Neural progenitor cell (in vitro differentiated cells): ENCODE measurements at regions not wholly inside any gene's neighbourhood (a gene's known extent, or its start where the extent isn't known, plus 50 kb on each side); places are given as distances from the start of the nearest gene placed in this dataset.

Experiments used
- DNase-seq: peaks from one replicate; pipeline ENCODE4 v3.0.0-alpha.2; 2016; ENCODE audit warnings: low spot score
- H2AFZ ChIP-seq: fragments of 200-600 bp; sonication (generic); replicated peaks from 2 replicates; pipeline ENCODE4 v1.6.1; 2016; ENCODE audit warnings: antibody characterized with exemption
- H3F3A ChIP-seq: fragments of 200-600 bp; sonication (generic); 2 replicates; pipeline ENCODE4 v1.6.1; 2016; ENCODE audit warnings: antibody characterized with exemption, low read depth
- H3K27ac ChIP-seq: fragments of 200-600 bp; sonication (generic); 2 replicates; pipeline ENCODE4 v1.5.1; 2016; ENCODE audit warnings: mild to moderate bottlenecking
- H3K27me3 ChIP-seq: fragments of 200-600 bp; sonication (generic); 2 replicates; pipeline ENCODE4 v1.6.1; 2016; ENCODE audit warnings: mild to moderate bottlenecking, moderate library complexity
- H3K36me3 ChIP-seq: fragments of 200-600 bp; sonication (generic); 2 replicates; pipeline ENCODE4 v1.5.1; 2016
- H3K4me1 ChIP-seq: fragments of 200-600 bp; sonication (generic); 2 replicates; pipeline ENCODE4 v1.6.1; 2016; ENCODE audit warnings: mixed run types
- H3K4me2 ChIP-seq: fragments of 200-600 bp; sonication (generic); 2 replicates; pipeline ENCODE4 v1.6.1; 2016
- H3K4me3 ChIP-seq: fragments of 200-600 bp; sonication (generic); 2 replicates; pipeline ENCODE4 v1.5.1; 2016
- H3K79me2 ChIP-seq: fragments of 200-600 bp; sonication (generic); 2 replicates; pipeline ENCODE4 v1.6.1; 2016; ENCODE audit warnings: low read depth
- H3K9ac ChIP-seq: fragments of 200-600 bp; sonication (generic); 2 replicates; pipeline ENCODE4 v1.6.1; 2016
- H3K9me3 ChIP-seq: fragments of 200-600 bp; sonication (generic); 2 replicates; pipeline ENCODE4 v1.5.1; 2016; ENCODE audit warnings: low read depth
- H4K20me1 ChIP-seq: fragments of 200-600 bp; sonication (generic); 2 replicates; pipeline ENCODE4 v1.6.1; 2016; ENCODE audit warnings: low read depth
- H3K27ac Mint-ChIP-seq: 3 replicates; pipeline ENCODE4 v1.8.0; 2021; ENCODE audit warnings: mixed read lengths
- H3K27me3 Mint-ChIP-seq: 2 replicates; pipeline ENCODE4 v1.8.0; 2022; ENCODE audit warnings: low read depth, mild to moderate bottlenecking, inconsistent platforms, moderate library complexity, mixed read lengths; ENCODE audit not compliant: insufficient read depth
- H3K36me3 Mint-ChIP-seq: 3 replicates; pipeline ENCODE4 v1.8.0; 2021; ENCODE audit warnings: mixed read lengths
- H3K4me1 Mint-ChIP-seq: 3 replicates; pipeline ENCODE4 v1.8.0; 2021; ENCODE audit warnings: mixed read lengths
- H3K4me3 Mint-ChIP-seq: 3 replicates; pipeline ENCODE4 v1.8.0; 2021; ENCODE audit warnings: mild to moderate bottlenecking, moderate library complexity, mixed read lengths
- H3K9me3 Mint-ChIP-seq: 3 replicates; pipeline ENCODE4 v1.8.0; 2020; ENCODE audit warnings: mixed read lengths
- CTCF ChIP-seq: fragments of 200-600 bp; sonication (generic); IDR thresholded peaks from 2 replicates; pipeline ENCODE4 v1.5.1; 2017; ENCODE audit warnings: antibody characterized with exemption, mild to moderate bottlenecking
- EZH2 ChIP-seq: fragments of 200-600 bp; sonication (generic); IDR thresholded peaks from 2 replicates; pipeline ENCODE4 v1.6.1; 2017; ENCODE audit warnings: antibody characterized with exemption, mild to moderate bottlenecking, moderate library complexity
- EZH2phosphoT487 ChIP-seq: fragments of 200-600 bp; sonication (generic); IDR thresholded peaks from 2 replicates; pipeline ENCODE4 v1.6.1; 2017; ENCODE audit warnings: antibody characterized with exemption

GRCh38 chr12:105454688-105455087, 124.2 kb downstream of the C12orf75 start:
- no peak overlapping the region for H3K27ac ChIP-seq
- no peak overlapping the region for H3K4me2 ChIP-seq
- no peak overlapping the region for H3K4me3 ChIP-seq
- no peaks in the 10 kb centered on the region for H3K4me1 ChIP-seq
- TF ChIP-seq CTCF (no peak), EZH2phosphoT487 (no peak), EZH2 (no peak)
- no peak overlapping the region for H3K9ac ChIP-seq
- no peaks in the 10 kb centered on the region for H3F3A ChIP-seq
- H3K27ac Mint-ChIP-seq, result no peak overlapping the region
- H3K79me2 ChIP-seq, result no peaks in the 10 kb centered on the region
- H2AFZ ChIP-seq, result no peak overlapping the region
- peaks cover 2% of the 10 kb centered on the region for H3K9me3 Mint-ChIP-seq
- no peaks in the 10 kb centered on the region for H3K9me3 ChIP-seq
- H3K4me1 Mint-ChIP-seq, result no peaks in the 10 kb centered on the region
- no peaks in the 10 kb centered on the region for H4K20me1 ChIP-seq
- H3K36me3 ChIP-seq, result no peaks in the 10 kb centered on the region
- H3K36me3 Mint-ChIP-seq, result no peaks in the 10 kb centered on the region
- H3K27me3 ChIP-seq, result no peaks in the 10 kb centered on the region
- no peaks in the 10 kb centered on the region for H3K27me3 Mint-ChIP-seq
- DNase-seq, result no peak
- H3K4me3 Mint-ChIP-seq, result no peak overlapping the region

GRCh38 chr12:105455261-105455660, 124.8 kb downstream of the C12orf75 start:
- no peak for TF ChIP-seq EZH2
- TF ChIP-seq EZH2phosphoT487, result no peak
- no peak for TF ChIP-seq CTCF
- Histone ChIP-seq H3K4me2 (no peak overlapping the region), H3K79me2 (no peaks in the 10 kb centered on the region), H3F3A (no peaks in the 10 kb centered on the region), H3K27me3 (no peaks in the 10 kb centered on the region), H3K4me3 (no peak overlapping the region), H4K20me1 (no peaks in the 10 kb centered on the region), H3K36me3 (no peaks in the 10 kb centered on the region), H2AFZ (no peak overlapping the region), H3K27ac (no peak overlapping the region), H3K4me1 (no peaks in the 10 kb centered on the region), H3K9ac (no peak overlapping the region), H3K9me3 (no peaks in the 10 kb centered on the region)
- Mint-ChIP-seq H3K27ac (no peak overlapping the region), H3K4me1 (peaks cover 2% of the 10 kb centered on the region), H3K4me3 (no peak overlapping the region), H3K36me3 (no peaks in the 10 kb centered on the region), H3K27me3 (no peaks in the 10 kb centered on the region), H3K9me3 (peaks cover 2% of the 10 kb centered on the region)
- no peak for DNase-seq

- no peak overlapping the region for H3K9ac ChIP-seq
- no peaks in the 10 kb centered on the region for H3K27me3 ChIP-seq
- Mint-ChIP-seq H3K4me1 (peaks cover 8% of the 10 kb centered on the region), H3K27ac (no peak overlapping the region), H3K27me3 (no peaks in the 10 kb centered on the region), H3K9me3 (peaks cover 2% of the 10 kb centered on the region), H3K4me3 (no peak overlapping the region), H3K36me3 (no peaks in the 10 kb centered on the region)
- H3K79me2 ChIP-seq, result no peaks in the 10 kb centered on the region
- no peak overlapping the region for H2AFZ ChIP-seq
- H3K9me3 ChIP-seq, result no peaks in the 10 kb centered on the region
- H3K4me3 ChIP-seq, result no peak overlapping the region
- no peaks in the 10 kb centered on the region for H3K36me3 ChIP-seq
- H3K4me2 ChIP-seq, result no peak overlapping the region
- DNase-seq, result no peak
- no peak overlapping the region for H3K27ac ChIP-seq
- H4K20me1 ChIP-seq, result no peaks in the 10 kb centered on the region
- no peaks in the 10 kb centered on the region for H3K4me1 ChIP-seq
- no peak for TF ChIP-seq EZH2phosphoT487
- TF ChIP-seq CTCF, result no peak
- no peak for TF ChIP-seq EZH2
- no peaks in the 10 kb centered on the region for H3F3A ChIP-seq
These were observed 126.5 kb downstream of the C12orf75 start for GRCh38 chr12:105457026-105457425.
